GM19397 (cell line): ENCODE measurements at regions not wholly inside any gene's neighbourhood (a gene's known extent, or its start where the extent isn't known, plus 50 kb on each side); places are given as distances from the start of the nearest gene placed in this dataset.

Source experiments
- ATAC-seq: cut with Tn5 transposase; IDR thresholded peaks from one replicate; pipeline ENCODE4 v1.9.1; 2021; ENCODE audit warnings: mild to moderate bottlenecking, moderate library complexity; ENCODE audit not compliant: unreplicated experiment

DNA sequence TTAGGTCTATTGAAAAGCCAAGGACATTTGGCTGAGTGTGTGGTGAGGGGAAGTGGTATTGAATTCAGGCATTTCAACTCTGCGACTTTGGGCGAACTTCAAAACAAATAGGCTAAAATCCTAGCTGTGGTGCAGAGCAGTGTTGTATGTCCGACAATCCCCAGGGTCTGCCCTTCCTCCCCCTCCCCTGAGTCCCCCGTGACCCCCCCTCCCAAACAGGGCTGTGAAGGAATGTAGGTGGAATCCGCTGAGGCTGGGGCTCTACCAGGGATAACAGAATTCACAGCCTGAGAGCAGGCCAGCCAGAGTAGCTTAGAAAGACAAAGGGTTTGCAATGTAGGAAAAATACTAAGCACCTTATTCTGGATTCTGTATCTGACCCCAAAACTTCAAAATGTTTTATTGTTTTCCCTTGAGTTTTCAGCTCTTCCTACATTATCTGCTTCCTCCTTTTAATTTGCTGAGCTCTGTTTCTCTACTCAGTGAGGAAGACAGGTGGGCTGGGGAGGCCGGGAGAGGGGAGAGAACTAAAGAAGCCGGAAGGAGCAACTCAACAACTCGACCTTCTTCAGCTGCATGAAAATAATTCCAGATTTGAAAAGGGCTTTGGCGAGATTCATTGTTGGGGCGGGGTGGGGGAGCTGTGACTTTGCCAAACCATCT is 315.2 kb downstream of the BLID start:
- no peak for ATAC-seq

GRCh38 chr11:121800240-121800639 is 315.8 kb downstream of the BLID start:
- ATAC-seq: no peak

- no peak for ATAC-seq
Measured at GRCh38 chr11:121797496-121797895, 318.5 kb downstream of the BLID start.

- no peak for ATAC-seq
Measured at GRCh38 chr11:121795174-121795573, 320.8 kb downstream of the BLID start.

DNA sequence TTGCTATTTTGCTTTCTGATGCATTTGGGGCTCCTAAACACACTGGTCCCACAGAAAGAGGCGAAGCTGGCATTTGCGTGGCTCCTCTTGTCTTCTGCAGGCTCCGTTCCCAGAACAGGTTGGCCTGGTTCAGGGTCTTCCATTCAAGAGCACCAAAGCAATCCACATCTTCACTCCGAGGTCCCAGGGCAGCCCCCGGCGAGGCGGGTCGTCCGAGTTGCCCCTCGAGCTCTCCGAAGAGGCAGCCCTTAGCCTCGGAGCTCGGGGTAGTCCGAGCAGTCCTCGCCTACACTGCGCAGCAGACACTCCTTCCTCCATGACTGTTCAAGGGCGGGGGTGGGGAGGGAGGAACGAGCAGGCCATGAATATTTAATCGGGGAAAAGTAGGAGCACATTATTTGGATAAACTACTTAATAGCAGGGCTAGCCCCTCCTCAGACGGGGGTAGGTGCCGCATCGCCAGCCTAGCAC is 321.3 kb downstream of the BLID start:
- ATAC-seq: no peak

GRCh38 chr11:121793916-121794315 is 322.1 kb downstream of the BLID start:
- no peak for ATAC-seq

GRCh38 chr11:121793291-121793690 is 322.7 kb downstream of the BLID start:
- no peak for ATAC-seq

- no peak for ATAC-seq
Measured at GRCh38 chr11:121792185-121792584, 323.8 kb downstream of the BLID start.

- no peak for ATAC-seq
Measured at GRCh38 chr11:121790430-121790829, 325.6 kb downstream of the BLID start.

DNA sequence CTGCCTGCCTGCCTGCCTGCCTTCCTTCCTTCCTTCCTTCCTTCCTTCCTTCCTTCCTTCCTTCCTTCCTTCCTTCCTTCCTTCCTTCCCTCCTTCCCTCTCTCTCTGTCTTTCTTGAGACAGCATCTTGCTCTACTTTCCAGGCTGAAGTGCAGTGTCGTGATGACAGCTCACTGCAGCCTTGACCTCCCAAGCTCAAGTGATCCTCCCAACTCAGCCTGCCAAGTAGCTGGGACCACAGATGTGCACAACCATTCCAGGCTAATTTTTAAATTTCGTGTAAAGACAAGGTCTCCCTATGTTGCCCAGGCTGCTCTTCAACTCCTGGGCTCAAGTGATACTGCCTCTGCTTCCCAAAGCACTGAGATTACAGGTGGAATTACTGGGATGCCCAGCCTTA is 328.2 kb upstream of the SORL1-AS1 start:
- ATAC-seq: no peak

- no peak for ATAC-seq
Measured at GRCh38 chr11:121777056-121777455, 324.3 kb upstream of the SORL1-AS1 start.

GRCh38 chr11:121775276-121775675 is 322.5 kb upstream of the SORL1-AS1 start:
- ATAC-seq: no peak

- ATAC-seq: no peak
Measured at GRCh38 chr11:121773076-121773475, 320.3 kb upstream of the SORL1-AS1 start.

DNA sequence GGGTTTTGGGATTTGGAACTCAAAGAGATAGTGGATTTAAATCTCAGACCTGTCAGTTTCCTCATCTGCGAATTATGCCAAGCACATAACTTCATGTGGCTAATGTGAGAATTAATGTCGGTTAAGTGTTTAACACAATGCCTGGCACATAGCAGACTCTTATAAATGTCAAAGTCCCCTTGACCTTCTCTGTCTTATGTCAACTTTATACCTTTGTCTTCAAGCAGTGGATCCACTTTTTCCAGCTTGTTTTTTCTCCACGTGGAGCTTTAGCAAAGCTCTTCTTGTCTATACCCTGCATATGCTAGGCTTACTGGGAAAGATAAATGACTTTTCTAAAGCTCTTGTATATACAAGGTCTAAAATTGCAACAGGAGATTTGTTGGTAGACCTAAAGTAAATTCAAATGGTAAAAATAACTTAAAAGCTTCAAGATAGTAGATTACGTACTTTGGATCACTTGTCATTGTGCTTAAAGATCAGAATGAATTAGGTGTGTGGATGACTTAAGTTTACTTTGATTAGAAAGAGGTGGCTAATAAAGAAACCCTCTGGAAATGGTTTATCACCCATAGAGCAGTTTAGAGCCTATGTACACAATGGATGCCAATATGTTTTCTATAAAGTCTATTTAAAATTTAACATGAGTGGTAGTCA is 318.3 kb upstream of the SORL1-AS1 start:
- no peak for ATAC-seq

DNA sequence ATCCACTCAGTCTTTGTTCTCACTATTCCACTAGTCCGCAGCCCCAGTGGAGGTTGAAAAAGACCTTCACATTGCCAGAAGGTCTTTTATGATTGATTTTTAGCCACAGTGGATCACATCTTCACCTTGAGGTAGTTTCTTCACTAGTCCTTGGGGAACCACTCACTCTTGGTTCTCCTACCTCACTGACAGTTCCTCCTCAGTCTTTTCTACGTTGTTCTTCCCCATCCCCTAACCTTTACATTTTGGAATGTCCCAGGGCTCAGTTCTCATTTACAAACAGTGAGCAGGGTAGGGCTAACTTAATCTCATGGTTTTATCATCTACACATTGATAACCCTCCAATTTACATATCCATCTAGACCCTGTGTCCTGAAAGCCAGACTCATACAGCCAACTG is 316.4 kb upstream of the SORL1-AS1 start:
- no peak for ATAC-seq

DNA sequence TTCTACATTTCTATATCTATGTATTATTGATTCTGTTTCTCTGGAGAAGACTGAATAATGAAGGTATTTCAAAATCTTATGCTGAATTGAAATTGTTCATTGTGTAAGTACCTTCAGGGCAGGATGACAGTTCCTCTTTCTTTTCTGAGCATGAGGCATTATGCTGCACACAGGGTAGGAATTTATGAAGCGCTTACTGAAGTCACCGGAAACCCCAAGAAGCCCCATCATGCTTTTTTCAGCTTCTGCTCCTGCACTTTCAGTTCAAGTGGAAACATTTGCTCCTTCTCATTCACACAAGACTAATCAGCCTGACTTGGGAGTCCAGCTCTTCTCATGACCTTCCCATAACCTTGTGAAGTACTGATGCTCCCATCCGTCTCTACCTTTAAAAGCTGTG is 314.7 kb upstream of the SORL1-AS1 start:
- ATAC-seq: no peak

DNA sequence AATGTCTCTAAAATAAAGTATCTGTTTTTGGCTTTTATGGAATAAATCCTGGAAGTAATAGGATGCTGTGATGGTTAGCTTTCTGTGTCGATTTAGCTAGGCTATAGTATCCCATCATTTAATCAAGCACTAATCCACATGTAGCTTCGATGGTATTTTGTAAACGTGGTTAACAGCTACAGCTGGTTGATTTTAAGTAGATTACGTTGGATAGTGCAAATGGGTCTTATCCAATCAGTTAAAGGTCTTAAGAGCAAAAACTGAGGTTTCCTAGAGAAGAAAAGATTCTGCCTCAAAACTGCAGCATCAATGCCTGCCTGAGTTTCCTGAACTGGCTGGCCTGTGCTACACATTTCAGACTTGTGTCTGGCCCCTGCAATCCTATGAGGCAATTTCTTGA is 314.2 kb upstream of the SORL1-AS1 start:
- no peak for ATAC-seq

GRCh38 chr11:121766166-121766565 is 313.4 kb upstream of the SORL1-AS1 start:
- ATAC-seq: no peak

DNA sequence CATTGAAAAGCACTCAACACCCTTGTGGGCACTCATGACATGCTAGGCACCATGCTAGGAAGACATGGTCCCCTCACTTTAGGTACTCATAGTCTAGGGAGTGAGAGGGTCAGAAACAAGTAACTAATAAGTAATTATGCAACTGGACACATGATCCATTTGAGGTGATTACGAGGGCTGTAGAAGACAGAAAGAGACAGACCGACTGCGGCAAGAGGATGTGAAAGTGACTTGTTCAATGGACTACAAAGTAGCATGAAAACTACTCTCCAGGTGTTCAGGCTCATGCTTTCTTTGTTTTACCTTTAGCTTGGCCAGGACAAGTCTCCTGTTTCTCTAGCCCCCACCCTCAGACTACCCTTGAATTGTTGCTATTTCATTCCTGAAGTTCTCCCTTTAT is 310.8 kb upstream of the SORL1-AS1 start:
- ATAC-seq: peak; percentile 84

DNA sequence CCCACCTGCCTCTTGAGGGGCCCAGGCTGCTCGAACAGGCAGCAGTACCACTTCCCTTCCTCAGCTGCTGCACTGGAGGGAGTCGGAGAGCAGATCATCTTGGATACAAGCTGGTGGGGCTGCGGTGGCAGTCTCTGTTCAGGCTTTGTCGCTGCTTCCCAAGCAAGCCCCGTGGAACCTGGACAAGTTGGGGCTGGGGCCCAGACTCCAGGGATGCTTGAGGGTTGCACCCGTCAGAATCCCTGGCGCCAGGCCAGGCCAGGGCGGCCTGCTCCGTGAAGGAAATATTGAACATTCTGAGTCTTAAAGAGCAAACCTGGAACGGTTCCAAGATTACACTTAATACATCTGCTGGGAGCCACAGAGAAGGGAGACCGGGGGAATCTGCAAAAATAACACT is 310.1 kb upstream of the SORL1-AS1 start:
- peak; percentile 18 for ATAC-seq

GRCh38 chr11:121761186-121761585 is 308.4 kb upstream of the SORL1-AS1 start:
- no peak for ATAC-seq

DNA sequence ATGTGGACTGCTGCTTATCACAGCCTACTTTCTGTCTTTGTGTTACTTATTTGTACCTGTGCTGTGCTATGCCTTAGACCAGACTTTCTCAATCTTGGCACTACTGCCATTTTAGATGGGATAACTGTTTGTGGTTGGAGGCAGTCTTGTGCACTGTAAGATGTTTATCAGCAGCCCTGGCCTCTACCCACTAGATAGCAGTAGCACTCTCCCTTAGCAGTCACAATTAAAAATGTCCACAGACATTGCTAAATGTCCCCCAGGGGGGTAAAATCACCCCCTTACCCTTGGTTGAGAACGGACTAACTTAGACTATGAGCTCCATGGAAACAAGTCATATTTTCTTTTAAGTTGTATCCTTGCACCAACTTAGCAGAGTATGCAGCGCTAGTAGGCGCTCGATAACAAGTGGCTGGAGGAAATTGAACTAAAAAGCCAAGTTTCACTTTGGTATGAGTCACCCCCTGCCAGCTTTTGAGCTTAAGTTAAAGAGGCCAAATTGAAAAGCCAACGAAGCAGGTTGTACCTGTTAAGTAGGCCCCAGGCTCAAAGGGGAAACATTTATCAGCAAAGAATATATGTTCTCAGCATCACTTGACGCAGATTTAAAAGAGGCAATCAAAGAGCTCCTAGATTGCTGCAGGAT is 304.8 kb upstream of the SORL1-AS1 start:
- ATAC-seq: no peak
